ENCODE measurements at regions not wholly inside any gene's neighbourhood (a gene's known extent, or its start where the extent isn't known, plus 50 kb on each side); places are given as distances from the start of the nearest gene placed in this dataset.

- POLR2A ChIA-PET, result no interaction called here
- no peak for TF ChIP-seq ELK4 (IDR thresholded peaks at IDR 0.05; ENCODE audit: borderline replicate concordance, low read depth, low read length)
- no peak for TF ChIP-seq PRDM6 (tag by site-specific recombination; IDR thresholded peaks at IDR 0.05)
- TF ChIP-seq ZNF664 (tag by site-specific recombination; IDR thresholded peaks at IDR 0.05), result no peak
- no peak for TF ChIP-seq ZNF707 (tag by site-specific recombination; IDR thresholded peaks at IDR 0.05)
- no peak for TF ChIP-seq ZNF555 (tag by site-specific recombination; conservative IDR thresholded peaks at IDR 0.05)
- no peak for TF ChIP-seq ZNF580 (tag by site-specific recombination; IDR thresholded peaks at IDR 0.05)
- no peak for TF ChIP-seq ZNF529 (tag by site-specific recombination; IDR thresholded peaks at IDR 0.05; ENCODE audit: insufficient replicate concordance)
- TF ChIP-seq SCRT2 (tag by site-specific recombination; IDR thresholded peaks at IDR 0.05), result no peak
- no peak for TF ChIP-seq ZNF514 (tag by site-specific recombination; IDR thresholded peaks at IDR 0.05)
- TF ChIP-seq ZNF513 (tag by site-specific recombination; IDR thresholded peaks at IDR 0.05), result no peak
- no peak for TF ChIP-seq ZNF398 (tag by site-specific recombination; IDR thresholded peaks at IDR 0.05)
- TF ChIP-seq ZFP37 (tag by site-specific recombination; IDR thresholded peaks at IDR 0.05), result no peak
- no peak for TF ChIP-seq ZNF23 (tag by site-specific recombination; IDR thresholded peaks at IDR 0.05; ENCODE audit: borderline replicate concordance)
- TF ChIP-seq ZNF148 (tag by site-specific recombination; IDR thresholded peaks at IDR 0.05; ENCODE audit: borderline replicate concordance), result no peak
- TF ChIP-seq ZBTB6 (tag by site-specific recombination; IDR thresholded peaks at IDR 0.05), result no peak
- no peak for TF ChIP-seq ZNF530 (tag by site-specific recombination; IDR thresholded peaks at IDR 0.05; ENCODE audit: low read depth)
- no peak for TF ChIP-seq ZSCAN4 (tag by site-specific recombination; IDR thresholded peaks at IDR 0.05)
- no peak for TF ChIP-seq PRDM2 (tag by site-specific recombination; IDR thresholded peaks at IDR 0.05; ENCODE audit: borderline replicate concordance)
These were observed 1279.5 kb downstream of the CDH12 start for GRCh38 chr5:21573416-21574314.

More at GRCh38 chr5:21573416-21574314, 1279.5 kb downstream of the CDH12 start:
- H3K9me3 ChIP-seq (ENCODE audit: control insufficient read depth, insufficient read depth, low read depth, low read length), result no peaks in the 10 kb centered on the region
- no peak overlapping the region for H3K4me3 ChIP-seq (ENCODE audit: low read depth, low read length)
- no peaks in the 10 kb centered on the region for H3K4me1 ChIP-seq (ENCODE audit: control insufficient read depth, insufficient read depth, low read length)
- H3K27ac ChIP-seq (ENCODE audit: extremely low read depth, low read depth, low read length), result no peak overlapping the region
- CTCF ChIA-PET, result no interaction called here
- no peaks in the 10 kb centered on the region for H3K36me3 ChIP-seq (ENCODE audit: control insufficient read depth in 2 of 2, insufficient read depth in 1 of 2, low read length in 2 of 2)
